ENCODE measurements at regions not wholly inside any gene's neighbourhood (a gene's known extent, or its start where the extent isn't known, plus 50 kb on each side); places are given as distances from the start of the nearest gene placed in this dataset.

GRCh38 chr4:141571362-141571761 is 65.0 kb upstream of the IL15 start:
- TF ChIP-seq CTCF (IDR thresholded peaks at IDR 0.05) (no peak), POLR2A (IDR thresholded peaks at IDR 0.05) (no peak)

Data from thyroid gland (tissue), 4 donors.